GM23248 (cell line): ENCODE measurements at regions not wholly inside any gene's neighbourhood (a gene's known extent, or its start where the extent isn't known, plus 50 kb on each side); places are given as distances from the start of the nearest gene placed in this dataset.

ENCODE experiments used
- DNase-seq: peaks from one replicate; pipeline ENCODE4 v3.0.0-alpha.2; 2015
- H2AFZ ChIP-seq: fragments of 200-600 bp; sonication (generic); 2 replicates; pipeline ENCODE4 v1.6.1; 2016; ENCODE audit warnings: antibody characterized with exemption
- H3F3A ChIP-seq: fragments of 200-600 bp; sonication (generic); 2 replicates; pipeline ENCODE4 v1.6.1; 2016; ENCODE audit warnings: mild to moderate bottlenecking, antibody characterized with exemption, mixed run types; ENCODE audit not compliant: insufficient read depth
- H3K27ac ChIP-seq: fragments of 200-600 bp; sonication (generic); 2 replicates; pipeline ENCODE4 v1.5.1; 2016; ENCODE audit warnings: mild to moderate bottlenecking
- H3K27me3 ChIP-seq: fragments of 200-600 bp; sonication (generic); replicated peaks from 2 replicates; pipeline ENCODE4 v1.6.1; 2016; ENCODE audit warnings: mild to moderate bottlenecking; ENCODE audit not compliant: insufficient read depth
- H3K36me3 ChIP-seq: fragments of 200-600 bp; sonication (generic); 2 replicates; pipeline ENCODE4 v1.6.1; 2016; ENCODE audit warnings: low read depth, mild to moderate bottlenecking
- H3K4me1 ChIP-seq: fragments of 200-600 bp; sonication (generic); 2 replicates; pipeline ENCODE4 v1.6.1; 2016; ENCODE audit warnings: mild to moderate bottlenecking; ENCODE audit not compliant: insufficient read depth
- H3K4me2 ChIP-seq: fragments of 200-600 bp; sonication (generic); one replicate; pipeline ENCODE4 v1.6.1; 2016; ENCODE audit warnings: mild to moderate bottlenecking; ENCODE audit not compliant: unreplicated experiment
- H3K4me3 ChIP-seq: fragments of 200-600 bp; sonication (generic); 2 replicates; pipeline ENCODE4 v1.5.1; 2016; ENCODE audit warnings: mild to moderate bottlenecking
- H3K79me2 ChIP-seq: fragments of 200-600 bp; sonication (generic); 2 replicates; pipeline ENCODE4 v1.6.1; 2016; ENCODE audit warnings: mild to moderate bottlenecking; ENCODE audit not compliant: insufficient read depth
- H3K9ac ChIP-seq: fragments of 200-600 bp; sonication (generic); 2 replicates; pipeline ENCODE4 v1.6.1; 2016; ENCODE audit warnings: mild to moderate bottlenecking
- H3K9me2 ChIP-seq: fragments of 200-600 bp; sonication (generic); 2 replicates; pipeline ENCODE4 v1.6.1; 2016; ENCODE audit warnings: mixed run types, mild to moderate bottlenecking, moderate library complexity; ENCODE audit not compliant: insufficient read depth
- H3K9me3 ChIP-seq: fragments of 200-600 bp; sonication (generic); one replicate; pipeline ENCODE4 v1.6.1; 2017; ENCODE audit warnings: low read depth
- H4K20me1 ChIP-seq: fragments of 200-600 bp; sonication (generic); 2 replicates; pipeline ENCODE4 v1.6.0; 2016; ENCODE audit not compliant: insufficient read depth
- EZH2 ChIP-seq: fragments of 200-600 bp; sonication (generic); IDR thresholded peaks from 2 replicates; pipeline ENCODE4 v1.6.1; 2018; ENCODE audit warnings: antibody characterized with exemption, mild to moderate bottlenecking; ENCODE audit not compliant: insufficient read depth, poor library complexity, severe bottlenecking
- EZH2phosphoT487 ChIP-seq: fragments of 200-600 bp; sonication (generic); IDR thresholded peaks from 2 replicates; pipeline ENCODE4 v1.6.1; 2018; ENCODE audit warnings: antibody characterized with exemption, moderate library complexity, mild to moderate bottlenecking, low read depth; ENCODE audit not compliant: insufficient read depth
- WGBS, 2 experiments: methylation state at CpG; one replicate each; pipeline ENCODE4 v1.1.6; 2015 to 2017; ENCODE audit warnings: low lambda C conversion rate in 2 of 2, low coverage in 1 of 2; ENCODE audit errors: missing lambda C conversion rate in 2 of 2; 5-methylcytosine and 5-hydroxymethylcytosine counted together
- in situ Hi-C: fragments of 300-500 bp; cut with MboI; formaldehyde crosslinking; loops from 2 replicates; pipeline ENCODE4 v1.15.0; 2020

DNA sequence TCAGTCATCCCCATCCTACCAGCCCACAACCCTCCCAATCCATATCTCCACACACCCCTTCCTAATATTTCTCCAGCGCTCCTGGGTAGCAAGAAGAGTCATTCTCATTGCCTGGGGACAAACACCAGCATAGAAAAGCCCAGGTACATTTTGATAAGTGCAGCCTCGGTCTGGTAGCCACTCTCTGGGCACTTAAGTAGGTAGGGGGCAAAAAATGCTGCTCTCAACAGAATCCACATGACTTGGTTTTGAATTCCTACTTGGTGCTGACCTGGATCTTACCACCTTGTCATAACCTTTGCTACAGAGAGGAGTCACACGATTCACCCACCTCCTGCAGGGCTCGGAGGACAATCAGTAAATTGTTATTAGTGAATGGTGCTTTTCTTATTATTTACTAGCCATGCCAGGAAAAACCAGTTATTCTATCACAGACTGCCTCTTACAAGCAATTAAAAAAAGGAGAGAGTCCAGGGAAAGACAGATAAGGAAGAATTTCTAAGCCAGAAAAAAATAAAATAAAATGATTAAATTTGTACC, 249.1 kb downstream of the LY86 start:
- Histone ChIP-seq H3K27me3 (peaks cover 37% of the 10 kb centered on the region), H3K27ac (no peak overlapping the region), H3K4me3 (no peak overlapping the region), H3K4me2 (no peak overlapping the region), H3K4me1 (no peaks in the 10 kb centered on the region), H3K9me3 (no peaks in the 10 kb centered on the region), H4K20me1 (no peaks in the 10 kb centered on the region), H3K9me2 (no peaks in the 10 kb centered on the region), H3K36me3 (no peaks in the 10 kb centered on the region), H3K79me2 (no peaks in the 10 kb centered on the region), H2AFZ (no peak overlapping the region), H3F3A (no peaks in the 10 kb centered on the region), H3K9ac (no peak overlapping the region)
- WGBS, 2 experiments: 66 to 67% methylated on average over 4 of the region's 4 CpGs
- TF ChIP-seq EZH2phosphoT487: no peak
- TF ChIP-seq EZH2: no peak
- in situ Hi-C loops: no loop called here
- DNase-seq: no peak

DNA sequence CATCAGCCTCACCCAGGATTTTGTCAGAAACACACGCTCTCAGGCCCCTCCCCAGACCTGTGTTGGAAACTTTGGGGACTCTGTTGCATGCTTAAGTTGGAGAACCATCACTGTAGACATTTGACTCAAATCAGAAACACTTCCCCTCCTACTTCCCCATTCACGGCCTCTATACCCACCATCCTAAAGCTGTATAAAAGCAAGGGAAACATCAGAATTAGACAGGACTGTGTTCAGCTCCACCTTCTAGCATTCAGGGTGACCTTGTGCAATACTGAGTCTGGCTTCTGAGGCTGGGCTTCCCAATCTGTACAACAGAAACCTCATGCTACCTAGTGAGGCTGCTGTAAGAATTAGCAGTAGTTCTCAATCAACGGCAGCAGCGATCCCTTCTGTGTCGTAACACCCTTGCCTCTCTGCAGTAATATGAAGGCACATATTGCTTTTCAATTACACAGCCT, 252.3 kb downstream of the LY86 start:
- Histone ChIP-seq H2AFZ (no peak overlapping the region), H3K79me2 (no peaks in the 10 kb centered on the region), H3F3A (no peaks in the 10 kb centered on the region), H3K27ac (no peak overlapping the region), H3K9me2 (no peaks in the 10 kb centered on the region), H3K4me3 (no peak overlapping the region), H4K20me1 (no peaks in the 10 kb centered on the region), H3K36me3 (no peaks in the 10 kb centered on the region), H3K9me3 (no peaks in the 10 kb centered on the region), H3K4me1 (no peaks in the 10 kb centered on the region), H3K9ac (no peak overlapping the region), H3K4me2 (no peak overlapping the region), H3K27me3 (peaks cover 32% of the 10 kb centered on the region)
- in situ Hi-C loops: no loop called here
- TF ChIP-seq EZH2: no peak
- WGBS, 2 experiments: 80 to 82% methylated on average over 5 of the region's 5 CpGs
- no peak for DNase-seq

GRCh38 chr6:6841571-6841970, 253.1 kb downstream of the LY86 start:
- in situ Hi-C loops: no loop called here
- DNase-seq: no peak
- Histone ChIP-seq H3K79me2 (no peaks in the 10 kb centered on the region), H3K9me2 (no peaks in the 10 kb centered on the region), H3K4me1 (no peaks in the 10 kb centered on the region), H3K9ac (no peak overlapping the region), H3K4me3 (no peak overlapping the region), H3K36me3 (no peaks in the 10 kb centered on the region), H3K27ac (no peak overlapping the region), H2AFZ (no peak overlapping the region), H3K4me2 (no peak overlapping the region), H3K9me3 (no peaks in the 10 kb centered on the region), H3F3A (no peaks in the 10 kb centered on the region), H3K27me3 (peaks cover 28% of the 10 kb centered on the region), H4K20me1 (no peaks in the 10 kb centered on the region)
- TF ChIP-seq EZH2phosphoT487: no peak
- TF ChIP-seq EZH2: no peak
- 7 to 18% methylated on average over 3 of the region's 3 CpGs for WGBS, 2 experiments

GRCh38 chr6:6842291-6842690, 253.8 kb downstream of the LY86 start:
- H3F3A ChIP-seq: no peaks in the 10 kb centered on the region
- H3K27me3 ChIP-seq: peaks cover 26% of the 10 kb centered on the region
- H3K36me3 ChIP-seq: no peaks in the 10 kb centered on the region
- WGBS, 2 experiments: 35 to 48% methylated on average over 5 of the region's 5 CpGs
- H3K9me3 ChIP-seq: no peaks in the 10 kb centered on the region
- no peaks in the 10 kb centered on the region for H4K20me1 ChIP-seq
- no peak overlapping the region for H3K27ac ChIP-seq
- no peak overlapping the region for H3K4me2 ChIP-seq
- H3K79me2 ChIP-seq: no peaks in the 10 kb centered on the region
- in situ Hi-C loops: no loop called here
- DNase-seq: no peak
- no peak overlapping the region for H2AFZ ChIP-seq
- H3K4me3 ChIP-seq: no peak overlapping the region
- no peak for TF ChIP-seq EZH2phosphoT487
- TF ChIP-seq EZH2: no peak
- no peaks in the 10 kb centered on the region for H3K4me1 ChIP-seq
- H3K9me2 ChIP-seq: no peaks in the 10 kb centered on the region
- no peak overlapping the region for H3K9ac ChIP-seq
